ENCODE measurements at regions not wholly inside any gene's neighbourhood (a gene's known extent, or its start where the extent isn't known, plus 50 kb on each side); places are given as distances from the start of the nearest gene placed in this dataset.
A peak's percentile ranks its signal among the peaks of the same experiment; 100 is the strongest.
"Not testable (repeated sequence)": the region's sequence is repeated elsewhere in the genome, so short reads cannot be mapped to it uniquely, and the experiment has no call there.

GRCh38 chr20:53864765-53865683 is 205.4 kb downstream of the BCAS1 start:
- not testable (repeated sequence) for H3K9me3 ChIP-seq (ENCODE audit: control insufficient read depth in 2 of 2, low read length in 2 of 2); ATAC-seq (ENCODE audit: low read depth in 2 of 2); H3K4me3 ChIP-seq (ENCODE audit: low read depth, low read length); H3K27me3 Mint-ChIP-seq; H3K27ac ChIP-seq (ENCODE audit: insufficient read depth, low read length, poor library complexity, severe bottlenecking); H3K9me3 Mint-ChIP-seq; H3K36me3 ChIP-seq (ENCODE audit: control insufficient read depth, insufficient read depth, low read length); H3K36me3 Mint-ChIP-seq; DNase-seq; H3K27me3 ChIP-seq (ENCODE audit: control insufficient read depth, insufficient read depth, low read length)
- Mint-ChIP-seq H3K4me3 (peak overlapping the region in 1 of 4 donors; percentile 35), H3K4me1 (peaks cover 34 to 47% (median 38%) of the 10 kb centered on the region in 4 donors), H3K27ac (peak overlapping the region; percentile 70 to 92 (median 84))
- H3K4me1 ChIP-seq (ENCODE audit: control insufficient read depth, insufficient read depth, low read length, poor library complexity, severe bottlenecking), result peaks cover 33% of the 10 kb centered on the region

- not testable (repeated sequence) for ATAC-seq (ENCODE audit: low read depth in 2 of 2)
- peak overlapping the region in 2 of 3 donors; percentile 20 to 62 for H3K27ac Mint-ChIP-seq
These were observed 206.3 kb downstream of the BCAS1 start for GRCh38 chr20:53863923-53864641.

GRCh38 chr20:53863535-53863922 is 206.9 kb downstream of the BCAS1 start:
- H3K4me1 Mint-ChIP-seq, result peaks cover 26 to 39% (median 31%) of the 10 kb centered on the region in 4 donors

More at GRCh38 chr20:53863923-53864641, 206.3 kb downstream of the BCAS1 start:
- not testable (repeated sequence) for H3K9me3 Mint-ChIP-seq; H3K4me3 Mint-ChIP-seq; DNase-seq; H3K36me3 Mint-ChIP-seq; H3K36me3 ChIP-seq (ENCODE audit: control insufficient read depth, insufficient read depth, low read length); H3K4me3 ChIP-seq (ENCODE audit: low read depth, low read length); H3K27me3 ChIP-seq (ENCODE audit: control insufficient read depth, insufficient read depth, low read length); H3K27me3 Mint-ChIP-seq; H3K27ac ChIP-seq (ENCODE audit: insufficient read depth, low read length, poor library complexity, severe bottlenecking); H3K9me3 ChIP-seq (ENCODE audit: control insufficient read depth in 2 of 2, low read length in 2 of 2)
- peaks cover 26 to 39% (median 31%) of the 10 kb centered on the region in 4 donors for H3K4me1 Mint-ChIP-seq
- peaks cover 24% of the 10 kb centered on the region for H3K4me1 ChIP-seq (ENCODE audit: control insufficient read depth, insufficient read depth, low read length, poor library complexity, severe bottlenecking)

GRCh38 chr20:53863039-53863438 is 207.4 kb downstream of the BCAS1 start:
- H3K27ac ChIP-seq (ENCODE audit: insufficient read depth, low read length, poor library complexity, severe bottlenecking); H3K4me3 ChIP-seq (ENCODE audit: low read depth, low read length); ATAC-seq (ENCODE audit: low read depth in 2 of 2); DNase-seq; H3K9me3 Mint-ChIP-seq; H3K36me3 ChIP-seq (ENCODE audit: control insufficient read depth, insufficient read depth, low read length); H3K36me3 Mint-ChIP-seq; H3K27me3 ChIP-seq (ENCODE audit: control insufficient read depth, insufficient read depth, low read length); H3K9me3 ChIP-seq (ENCODE audit: control insufficient read depth in 2 of 2, low read length in 2 of 2); H3K27me3 Mint-ChIP-seq; H3K4me3 Mint-ChIP-seq: not testable (repeated sequence)
- peak overlapping the region in 1 of 3 donors; percentile 18 for H3K27ac Mint-ChIP-seq
- peaks cover 24% of the 10 kb centered on the region for H3K4me1 ChIP-seq (ENCODE audit: control insufficient read depth, insufficient read depth, low read length, poor library complexity, severe bottlenecking)
- H3K4me1 Mint-ChIP-seq, result peaks cover 26 to 37% (median 30%) of the 10 kb centered on the region in 4 donors

More at GRCh38 chr20:53863535-53863922, 206.9 kb downstream of the BCAS1 start:
- H3K36me3 Mint-ChIP-seq; H3K27me3 Mint-ChIP-seq; H3K27ac ChIP-seq (ENCODE audit: insufficient read depth, low read length, poor library complexity, severe bottlenecking); H3K4me3 ChIP-seq (ENCODE audit: low read depth, low read length); H3K9me3 Mint-ChIP-seq; ATAC-seq (ENCODE audit: low read depth in 2 of 2); H3K36me3 ChIP-seq (ENCODE audit: control insufficient read depth, insufficient read depth, low read length); H3K27me3 ChIP-seq (ENCODE audit: control insufficient read depth, insufficient read depth, low read length); DNase-seq; H3K9me3 ChIP-seq (ENCODE audit: control insufficient read depth in 2 of 2, low read length in 2 of 2); H3K4me3 Mint-ChIP-seq: not testable (repeated sequence)
- peaks cover 24% of the 10 kb centered on the region for H3K4me1 ChIP-seq (ENCODE audit: control insufficient read depth, insufficient read depth, low read length, poor library complexity, severe bottlenecking)
- H3K27ac Mint-ChIP-seq, result peak overlapping the region in 2 of 3 donors; percentile 62 to 67

GRCh38 chr20:53862490-53862889 is 207.9 kb downstream of the BCAS1 start:
- not testable (repeated sequence) for H3K27me3 ChIP-seq (ENCODE audit: control insufficient read depth, insufficient read depth, low read length)
- Mint-ChIP-seq H3K4me1 (peaks cover 23 to 35% (median 27%) of the 10 kb centered on the region in 4 donors), H3K27ac (peak overlapping the region in 1 of 3 donors; percentile 18)

GRCh38 chr20:53862136-53862397 is 208.3 kb downstream of the BCAS1 start:
- not testable (repeated sequence) for H3K27me3 Mint-ChIP-seq; H3K36me3 ChIP-seq (ENCODE audit: control insufficient read depth, insufficient read depth, low read length); DNase-seq; H3K36me3 Mint-ChIP-seq; H3K9me3 Mint-ChIP-seq; ATAC-seq (ENCODE audit: low read depth in 2 of 2); H3K27ac Mint-ChIP-seq; H3K9me3 ChIP-seq (ENCODE audit: control insufficient read depth in 2 of 2, low read length in 2 of 2); H3K27me3 ChIP-seq (ENCODE audit: control insufficient read depth, insufficient read depth, low read length); H3K27ac ChIP-seq (ENCODE audit: insufficient read depth, low read length, poor library complexity, severe bottlenecking); H3K4me3 Mint-ChIP-seq; H3K4me3 ChIP-seq (ENCODE audit: low read depth, low read length)
- H3K4me1 Mint-ChIP-seq, result peaks cover 18 to 31% (median 23%) of the 10 kb centered on the region in 4 donors
- peaks cover 16% of the 10 kb centered on the region for H3K4me1 ChIP-seq (ENCODE audit: control insufficient read depth, insufficient read depth, low read length, poor library complexity, severe bottlenecking)

More at GRCh38 chr20:53862490-53862889, 207.9 kb downstream of the BCAS1 start:
- not testable (repeated sequence) for DNase-seq; H3K9me3 Mint-ChIP-seq; H3K27me3 Mint-ChIP-seq; H3K4me3 ChIP-seq (ENCODE audit: low read depth, low read length); H3K9me3 ChIP-seq (ENCODE audit: control insufficient read depth in 2 of 2, low read length in 2 of 2); H3K27ac ChIP-seq (ENCODE audit: insufficient read depth, low read length, poor library complexity, severe bottlenecking); ATAC-seq (ENCODE audit: low read depth in 2 of 2); H3K4me3 Mint-ChIP-seq; H3K36me3 Mint-ChIP-seq; H3K36me3 ChIP-seq (ENCODE audit: control insufficient read depth, insufficient read depth, low read length)
- H3K4me1 ChIP-seq (ENCODE audit: control insufficient read depth, insufficient read depth, low read length, poor library complexity, severe bottlenecking), result peaks cover 20% of the 10 kb centered on the region

GRCh38 chr20:53859684-53860083 is 210.7 kb downstream of the BCAS1 start:
- Mint-ChIP-seq H3K36me3 (no peaks in the 10 kb centered on the region), H3K9me3 (no peaks in the 10 kb centered on the region), H3K4me1 (peaks cover 0 to 9% (median 3%) of the 10 kb centered on the region in 4 donors), H3K27me3 (no peaks in the 10 kb centered on the region), H3K27ac (no peak overlapping the region), H3K4me3 (no peak overlapping the region)
- Histone ChIP-seq H3K4me3 (ENCODE audit: low read depth, low read length) (no peak overlapping the region), H3K27me3 (ENCODE audit: control insufficient read depth, insufficient read depth, low read length) (no peaks in the 10 kb centered on the region), H3K27ac (ENCODE audit: insufficient read depth, low read length, poor library complexity, severe bottlenecking) (no peak overlapping the region), H3K9me3 (ENCODE audit: control insufficient read depth in 2 of 2, low read length in 2 of 2) (no peaks in the 10 kb centered on the region), H3K4me1 (ENCODE audit: control insufficient read depth, insufficient read depth, low read length, poor library complexity, severe bottlenecking) (no peaks in the 10 kb centered on the region), H3K36me3 (ENCODE audit: control insufficient read depth, insufficient read depth, low read length) (no peaks in the 10 kb centered on the region)
- DNase-seq, result no peak
- no peak for ATAC-seq (ENCODE audit: low read depth in 2 of 2)
